ENCODE measurements at regions not wholly inside any gene's neighbourhood (a gene's known extent, or its start where the extent isn't known, plus 50 kb on each side); places are given as distances from the start of the nearest gene placed in this dataset.

DNA sequence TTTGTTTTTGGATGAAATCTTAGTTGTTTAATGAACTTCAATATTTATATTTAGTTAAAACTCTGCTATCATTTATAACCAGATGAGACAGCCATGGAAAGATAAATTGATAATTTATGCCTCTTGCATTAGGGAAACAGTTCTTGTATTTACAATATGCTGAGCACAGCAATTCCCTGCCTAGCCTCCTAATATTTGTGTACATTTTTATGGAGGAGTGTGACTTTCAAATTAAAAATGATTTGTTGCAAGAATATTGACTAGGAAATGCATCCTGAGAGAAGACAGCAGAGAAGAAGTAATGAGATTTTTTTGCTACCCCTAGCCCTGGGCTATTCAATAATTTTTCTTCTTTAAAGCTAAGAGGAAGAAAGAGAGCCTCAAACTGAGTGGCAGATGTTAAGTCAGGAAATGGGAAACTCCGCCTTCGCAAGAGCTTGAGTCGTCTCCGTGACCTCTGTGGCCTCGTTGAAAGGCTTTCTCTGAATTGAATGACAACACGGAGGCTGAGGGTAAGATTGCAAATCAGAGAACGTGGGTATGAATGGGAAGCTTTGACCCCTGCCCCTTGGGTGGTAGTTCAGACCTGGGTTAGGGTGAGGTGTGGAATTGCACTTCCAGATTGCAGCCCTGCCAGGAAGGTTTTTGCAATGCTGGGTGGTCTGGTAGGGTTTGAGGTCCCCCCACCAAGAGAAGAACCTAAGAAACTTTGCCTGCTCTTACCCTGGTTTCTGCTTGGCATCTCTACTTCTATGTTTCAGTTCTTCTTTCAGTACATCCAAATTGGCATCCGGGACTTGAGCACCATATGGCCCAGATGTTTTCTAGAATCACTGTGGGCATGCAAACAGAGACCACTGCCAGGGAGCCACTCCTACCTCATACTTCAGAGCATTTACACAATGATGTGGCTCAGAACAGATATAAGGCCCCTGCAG, 210.3 kb upstream of the RBMS1 start:
- DNase-seq: no peak
- intact Hi-C loops (cut with DNase I): no loop called here

- intact Hi-C loops (cut with DNase I): no loop called here
- no peak for DNase-seq
Measured at GRCh38 chr2:160715428-160715827, 221.8 kb upstream of the RBMS1 start.

- intact Hi-C loops (cut with DNase I): no loop called here
Measured at GRCh38 chr2:160719116-160719515, 225.5 kb upstream of the RBMS1 start.

GRCh38 chr2:160720098-160720497, 226.5 kb upstream of the RBMS1 start:
- intact Hi-C loops (cut with DNase I): no loop called here
- DNase-seq: no peak

More at GRCh38 chr2:160719116-160719515, 225.5 kb upstream of the RBMS1 start:
- no peak for DNase-seq

DNA sequence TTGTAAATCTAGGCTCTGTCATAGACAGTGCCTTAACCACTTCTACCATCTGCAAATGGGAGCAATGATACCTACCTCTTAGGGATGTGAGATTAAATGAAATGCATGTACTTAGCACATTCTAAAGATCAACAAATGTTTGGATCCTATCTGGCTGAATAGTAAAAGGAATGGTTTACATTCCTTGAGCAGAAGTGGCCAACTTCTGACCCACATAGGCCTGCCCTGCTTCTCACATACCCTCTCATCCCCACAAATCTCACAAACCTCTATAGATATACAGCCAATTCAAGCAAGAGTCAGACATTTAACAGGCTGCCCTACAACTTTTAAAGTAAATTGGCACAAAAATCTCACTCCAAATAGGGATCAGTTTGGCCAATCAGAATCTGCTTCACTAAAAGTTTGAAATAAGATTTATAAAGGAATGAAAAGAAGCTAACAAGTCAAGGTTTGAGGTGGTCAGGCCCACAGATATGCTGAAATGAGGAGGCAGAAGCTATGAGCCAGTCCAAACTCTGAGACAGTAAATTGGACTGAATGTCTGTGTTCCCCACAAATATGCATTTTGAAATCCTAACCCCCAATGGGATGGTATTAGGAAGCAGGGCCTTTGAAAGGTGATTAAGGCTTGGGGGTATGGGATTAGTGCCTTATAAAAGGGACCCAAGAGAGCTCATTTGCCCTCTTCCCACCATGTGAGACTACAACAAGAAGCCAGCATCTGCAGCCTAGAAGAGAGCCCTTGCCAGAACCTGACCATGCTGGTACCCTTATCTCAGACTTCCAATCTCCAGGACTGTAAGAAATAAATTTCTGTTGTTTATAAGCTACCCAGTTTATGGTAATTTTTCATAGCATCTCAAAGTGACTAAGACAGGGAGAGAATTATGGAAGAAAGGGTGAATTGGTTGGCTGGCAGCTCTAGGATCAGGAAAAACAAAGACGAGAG, 227.8 kb upstream of the RBMS1 start:
- intact Hi-C loops (cut with DNase I): no loop called here
- DNase-seq: no peak

DNA sequence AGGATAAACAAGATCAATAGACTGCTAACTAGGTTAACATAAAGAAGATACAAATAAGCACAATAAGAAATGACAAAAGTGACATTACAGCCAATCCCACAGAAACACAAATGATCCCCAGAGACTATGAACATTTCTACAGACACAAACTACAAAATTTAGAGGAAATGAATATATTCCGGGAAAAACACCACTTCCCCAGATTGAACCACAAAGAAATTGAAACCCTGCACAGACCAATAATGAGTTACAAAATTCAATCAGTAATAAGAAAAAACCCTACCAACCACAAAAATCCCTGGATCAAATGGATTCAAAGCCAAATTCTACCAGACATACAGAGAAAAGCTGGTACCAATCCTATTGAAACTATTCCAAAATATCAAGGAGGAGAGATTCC, 232.4 kb upstream of the RBMS1 start:
- DNase-seq: no peak

GRCh38 chr2:160730296-160730995, 236.8 kb upstream of the RBMS1 start:
- intact Hi-C loops (cut with DNase I): no loop called here

More for the DNA sequence above, 232.4 kb upstream of the RBMS1 start:
- intact Hi-C loops (cut with DNase I): no loop called here

DNA sequence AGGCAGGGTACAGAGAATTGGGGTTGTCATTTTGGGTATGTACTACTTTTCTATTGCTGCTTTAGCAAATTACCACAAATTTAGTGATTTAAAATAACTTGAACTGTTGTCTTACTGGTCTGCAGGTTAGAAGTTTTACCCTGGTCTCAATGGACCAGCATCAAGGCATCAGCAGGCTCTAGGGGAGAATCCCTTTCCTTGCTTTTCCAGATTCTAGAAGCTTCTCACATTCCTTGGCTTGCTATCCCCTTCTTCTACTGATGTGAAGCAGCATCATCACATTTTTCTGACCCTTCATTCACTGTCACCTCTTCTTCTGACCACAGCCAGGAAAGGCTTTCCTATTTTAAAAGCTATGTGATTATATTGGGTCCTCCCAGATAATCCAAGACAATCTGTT, 237.8 kb upstream of the RBMS1 start:
- intact Hi-C loops (cut with DNase I): no loop called here
- no peak for DNase-seq

More at GRCh38 chr2:160730296-160730995, 236.8 kb upstream of the RBMS1 start:
- DNase-seq: no peak

DNA sequence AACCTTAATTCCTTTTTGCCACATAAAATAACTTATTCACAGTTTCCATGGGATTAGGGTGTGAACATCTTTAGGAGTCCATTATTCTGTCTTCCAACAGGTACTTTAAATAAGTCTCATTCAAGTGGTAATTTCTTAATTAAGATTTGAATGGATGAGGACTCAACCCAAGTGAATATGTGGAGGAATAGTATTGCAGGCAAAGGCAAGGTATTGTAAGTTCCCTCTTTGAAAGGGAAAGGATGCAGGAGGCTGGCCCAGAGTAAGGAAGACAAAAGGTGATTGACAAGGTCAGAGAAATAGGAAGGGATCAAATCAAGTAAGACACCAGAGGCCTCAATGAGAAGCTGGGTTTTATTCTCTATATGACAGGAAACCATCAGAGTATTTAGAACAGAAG, 238.2 kb upstream of the RBMS1 start:
- intact Hi-C loops (cut with DNase I): no loop called here
- no peak for DNase-seq

DNA sequence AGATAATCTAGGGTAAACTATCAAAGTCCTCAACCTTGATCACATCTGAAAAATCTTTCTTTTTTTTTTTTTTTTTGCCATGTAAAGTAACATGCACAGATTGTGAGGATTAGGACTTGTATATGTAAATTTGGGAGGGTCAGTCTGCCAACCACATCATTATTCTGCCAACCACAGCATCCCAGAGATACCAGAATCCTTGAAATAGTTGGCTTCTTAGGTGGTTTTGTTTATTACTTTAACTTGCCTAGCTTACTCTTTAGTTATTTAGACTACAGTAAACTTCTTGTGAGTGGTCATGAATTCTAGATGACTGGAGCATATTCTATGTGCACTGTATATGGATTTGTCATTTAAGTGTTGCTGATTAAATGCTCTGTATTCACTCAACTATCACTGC, 242.1 kb upstream of the RBMS1 start:
- intact Hi-C loops (cut with DNase I): no loop called here
- no peak for DNase-seq

- no peak for DNase-seq
- intact Hi-C loops (cut with DNase I): no loop called here
Measured at GRCh38 chr2:160736148-160737028, 242.8 kb upstream of the RBMS1 start.

GRCh38 chr2:160737247-160737646, 243.6 kb upstream of the RBMS1 start:
- intact Hi-C loops (cut with DNase I): no loop called here
- no peak for DNase-seq

DNA sequence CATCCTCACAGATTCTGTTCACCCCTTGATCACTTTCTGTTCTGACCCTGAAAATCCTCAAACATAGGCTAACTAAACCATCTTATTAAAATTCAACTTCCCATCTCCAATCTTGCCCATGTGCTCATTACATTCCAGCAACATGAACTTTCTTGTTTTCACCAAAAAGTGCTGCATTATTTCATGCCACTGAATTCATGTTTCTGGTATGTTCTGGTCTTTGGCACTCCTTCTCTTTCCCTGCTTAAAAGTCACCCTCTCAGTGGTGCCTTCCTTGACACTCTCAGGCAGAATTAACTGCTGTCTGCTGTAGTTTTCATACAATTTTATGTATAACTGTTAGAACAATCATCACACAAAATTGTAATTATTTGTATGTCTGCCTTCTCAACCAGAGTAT, 247.7 kb upstream of the RBMS1 start:
- no peak for DNase-seq

GRCh38 chr2:160741815-160742214, 248.2 kb upstream of the RBMS1 start:
- intact Hi-C loops (cut with DNase I): no loop called here
- DNase-seq: no peak

More for the DNA sequence above, 247.7 kb upstream of the RBMS1 start:
- intact Hi-C loops (cut with DNase I): no loop called here

DNA sequence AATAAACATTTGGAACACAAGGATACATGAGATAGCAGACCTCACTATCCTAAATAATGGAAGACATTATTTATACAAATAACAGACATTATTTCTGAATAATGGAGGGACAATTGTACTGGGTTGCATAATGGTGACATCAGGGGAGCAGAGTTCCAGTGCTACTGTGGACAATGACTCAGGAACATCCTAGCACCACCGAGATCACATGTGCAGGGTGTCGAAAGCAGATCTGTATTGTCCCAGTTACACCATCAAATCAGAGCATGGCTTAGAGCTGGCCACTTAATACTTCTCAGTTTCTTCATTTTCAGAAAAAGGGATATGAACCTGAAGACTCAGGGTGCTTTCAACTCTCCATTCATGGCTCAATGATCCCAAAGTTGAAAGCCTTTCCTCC, 249.1 kb upstream of the RBMS1 start:
- no peak for DNase-seq
- intact Hi-C loops (cut with DNase I): no loop called here

DNA sequence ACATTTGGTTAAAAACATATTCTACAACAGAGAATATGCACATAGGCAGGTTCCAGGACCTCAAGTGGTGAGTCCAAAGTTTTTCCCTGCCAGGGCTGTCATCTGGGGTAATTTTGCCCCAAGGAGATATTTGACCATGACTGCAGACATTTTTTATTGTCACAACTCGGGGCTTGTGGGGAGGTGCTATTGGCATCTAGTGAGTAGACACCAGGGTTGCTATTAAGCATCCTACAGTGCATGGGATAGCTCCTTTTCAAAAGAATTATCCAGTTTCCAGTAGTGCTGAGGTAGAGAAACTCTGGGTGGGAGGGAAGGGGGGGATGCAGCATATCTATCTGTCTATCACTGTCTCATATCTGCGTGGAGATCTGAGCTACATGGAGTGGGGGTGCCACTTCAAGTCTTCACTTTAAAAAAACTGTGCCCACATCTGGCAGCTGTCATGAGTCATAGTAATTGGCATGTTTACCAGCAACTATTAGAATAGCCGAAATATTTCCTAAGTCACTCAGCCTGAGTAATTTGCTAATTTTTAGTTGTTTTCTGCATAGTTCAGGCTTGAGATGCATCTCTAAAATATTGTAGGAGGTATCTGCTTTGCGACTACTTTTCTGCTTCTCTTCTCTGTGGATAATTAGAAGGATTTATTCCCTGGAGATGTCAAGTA, 254.0 kb upstream of the RBMS1 start:
- intact Hi-C loops (cut with DNase I): no loop called here
- no peak for DNase-seq

GRCh38 chr2:160751021-160751420, 257.4 kb upstream of the RBMS1 start:
- intact Hi-C loops (cut with DNase I): no loop called here
- no peak for DNase-seq

- intact Hi-C loops (cut with DNase I): no loop called here
- DNase-seq: no peak
Measured at GRCh38 chr2:160752475-160753330, 259.1 kb upstream of the RBMS1 start.

All from posterior cingulate gyrus (tissue), 11 donors.